Loucy (cell line): ENCODE measurements at regions not wholly inside any gene's neighbourhood (a gene's known extent, or its start where the extent isn't known, plus 50 kb on each side); places are given as distances from the start of the nearest gene placed in this dataset.
"Not testable (repeated sequence)": the region's sequence is repeated elsewhere in the genome, so short reads cannot be mapped to it uniquely, and the experiment has no call there.

Experiments used
- H2AFZ ChIP-seq: fragments of 200-600 bp; sonication (generic); 2 replicates; pipeline ENCODE4 v1.6.0; 2016; ENCODE audit warnings: antibody characterized with exemption, mild to moderate bottlenecking, low read length, moderate library complexity
- H3F3A ChIP-seq: fragments of 200-600 bp; 2 replicates; pipeline ENCODE4 v1.6.0; 2016; ENCODE audit warnings: antibody characterized with exemption, low read depth, mild to moderate bottlenecking
- H3K27me3 ChIP-seq: fragments of 200-600 bp; sonication (generic); 2 replicates; pipeline ENCODE4 v1.6.1; 2014; ENCODE audit warnings: low read length, mild to moderate bottlenecking; ENCODE audit not compliant: insufficient read depth, poor library complexity, severe bottlenecking
- H3K36me3 ChIP-seq: fragments of 200-600 bp; sonication (generic); 2 replicates; pipeline ENCODE4 v1.6.1; 2016; ENCODE audit warnings: low read length; ENCODE audit not compliant: insufficient read depth
- H3K4me1 ChIP-seq: fragments of 200-600 bp; sonication (generic); 2 replicates; pipeline ENCODE4 v1.5.1; 2014; ENCODE audit warnings: low read length, mild to moderate bottlenecking; ENCODE audit not compliant: insufficient read depth, poor library complexity, severe bottlenecking
- H3K4me2 ChIP-seq: fragments of 200-600 bp; sonication (generic); 2 replicates; pipeline ENCODE4 v1.6.0; 2014; ENCODE audit warnings: antibody characterized with exemption, low read length, low read depth, mild to moderate bottlenecking; ENCODE audit not compliant: poor library complexity, severe bottlenecking
- H3K4me3 ChIP-seq: fragments of 200-600 bp; sonication (generic); 2 replicates; pipeline ENCODE4 v1.5.1; 2014; ENCODE audit warnings: low read length, mild to moderate bottlenecking, mixed read lengths; ENCODE audit not compliant: poor library complexity, severe bottlenecking
- H3K79me2 ChIP-seq: fragments of 200-600 bp; sonication (generic); 2 replicates; pipeline ENCODE4 v1.6.1; 2014; ENCODE audit warnings: low read length; ENCODE audit not compliant: insufficient read depth
- H3K9ac ChIP-seq: fragments of 200-600 bp; sonication (generic); 2 replicates; pipeline ENCODE4 v1.6.0; 2014; ENCODE audit warnings: mild to moderate bottlenecking, low read depth, low read length, moderate library complexity; ENCODE audit not compliant: poor library complexity, severe bottlenecking
- H3K9me2 ChIP-seq: fragments of 200-600 bp; sonication (generic); replicated peaks from 2 replicates; pipeline ENCODE4 v1.6.1; 2016; ENCODE audit warnings: low read depth, low read length, mixed read lengths
- H3K9me3 ChIP-seq: fragments of 200-600 bp; sonication (generic); 2 replicates; pipeline ENCODE4 v1.6.1; 2014; ENCODE audit warnings: mild to moderate bottlenecking, antibody characterized with exemption, low read length, low read depth; ENCODE audit not compliant: insufficient read depth
- H4K20me1 ChIP-seq: fragments of 200-600 bp; sonication (generic); 2 replicates; pipeline ENCODE4 v1.6.0; 2014; ENCODE audit warnings: antibody characterized with exemption, low read length, mild to moderate bottlenecking; ENCODE audit not compliant: insufficient read depth, poor library complexity, severe bottlenecking
- CTCF ChIP-seq: fragments of 200-600 bp; sonication (generic); conservative IDR thresholded peaks from 2 replicates; pipeline ENCODE4 v1.5.1; 2014; ENCODE audit warnings: mild to moderate bottlenecking, antibody characterized with exemption, low read length
- EZH2phosphoT487 ChIP-seq: fragments of 200-600 bp; IDR thresholded peaks from 2 replicates; pipeline ENCODE4 v1.6.1; 2018; ENCODE audit warnings: antibody characterized with exemption, mild to moderate bottlenecking, moderate library complexity, borderline replicate concordance

- not testable (repeated sequence) for H3K36me3 ChIP-seq, H3K4me3 ChIP-seq, H3K4me2 ChIP-seq, H2AFZ ChIP-seq, H4K20me1 ChIP-seq, H3K9me2 ChIP-seq, H3K9me3 ChIP-seq, H3K27me3 ChIP-seq, H3F3A ChIP-seq, H3K9ac ChIP-seq, H3K4me1 ChIP-seq, H3K79me2 ChIP-seq
Observed at GRCh38 chr5:154633744-154634143, 121.4 kb upstream of the LARP1 start.

GRCh38 chr5:154631141-154631540 is 124.0 kb upstream of the LARP1 start:
- Histone ChIP-seq H3K4me2 (no peak overlapping the region), H3K4me3 (no peak overlapping the region), H2AFZ (no peak overlapping the region), H3K9me2 (no peaks in the 10 kb centered on the region), H3F3A (no peaks in the 10 kb centered on the region), H3K27me3 (no peaks in the 10 kb centered on the region), H3K9me3 (no peaks in the 10 kb centered on the region), H4K20me1 (no peaks in the 10 kb centered on the region), H3K4me1 (no peaks in the 10 kb centered on the region), H3K36me3 (no peaks in the 10 kb centered on the region), H3K9ac (no peak overlapping the region), H3K79me2 (no peaks in the 10 kb centered on the region)
- TF ChIP-seq CTCF (no peak), EZH2phosphoT487 (no peak)

GRCh38 chr5:154630410-154630809 is 124.8 kb upstream of the LARP1 start:
- Histone ChIP-seq H3K9ac (no peak overlapping the region), H3K9me2 (no peaks in the 10 kb centered on the region), H3K4me1 (no peaks in the 10 kb centered on the region), H3K9me3 (no peaks in the 10 kb centered on the region), H3K79me2 (no peaks in the 10 kb centered on the region), H3K4me3 (no peak overlapping the region), H3K36me3 (no peaks in the 10 kb centered on the region), H2AFZ (no peak overlapping the region), H3K27me3 (no peaks in the 10 kb centered on the region), H4K20me1 (no peaks in the 10 kb centered on the region), H3F3A (no peaks in the 10 kb centered on the region), H3K4me2 (no peak overlapping the region)
- TF ChIP-seq CTCF (no peak), EZH2phosphoT487 (no peak)

- Histone ChIP-seq H3K9me3 (no peaks in the 10 kb centered on the region), H3K9me2 (no peaks in the 10 kb centered on the region), H3K9ac (no peak overlapping the region), H3K4me3 (no peak overlapping the region), H3K27me3 (no peaks in the 10 kb centered on the region), H3F3A (no peaks in the 10 kb centered on the region), H3K4me2 (no peak overlapping the region), H3K79me2 (no peaks in the 10 kb centered on the region), H2AFZ (no peak overlapping the region), H4K20me1 (no peaks in the 10 kb centered on the region), H3K4me1 (no peaks in the 10 kb centered on the region), H3K36me3 (no peaks in the 10 kb centered on the region)
- no peak for TF ChIP-seq CTCF
Observed at GRCh38 chr5:154628685-154629084, 126.5 kb upstream of the LARP1 start.
